Right kidney (tissue), 1 donor: ENCODE measurements at regions not wholly inside any gene's neighbourhood (a gene's known extent, or its start where the extent isn't known, plus 50 kb on each side); places are given as distances from the start of the nearest gene placed in this dataset.
A peak's percentile ranks its signal among the peaks of the same experiment; 100 is the strongest.

ENCODE experiments used
- DNase-seq: peaks from one replicate; pipeline ENCODE4 v3.0.0-alpha.2; 2016

GRCh38 chr2:226272435-226272834, 527.2 kb downstream of the IRS1 start:
- DNase-seq: no peak

GRCh38 chr2:226270285-226271058, 529.1 kb downstream of the IRS1 start:
- DNase-seq: no peak

GRCh38 chr2:226267516-226268289, 531.9 kb downstream of the IRS1 start:
- DNase-seq: no peak

DNA sequence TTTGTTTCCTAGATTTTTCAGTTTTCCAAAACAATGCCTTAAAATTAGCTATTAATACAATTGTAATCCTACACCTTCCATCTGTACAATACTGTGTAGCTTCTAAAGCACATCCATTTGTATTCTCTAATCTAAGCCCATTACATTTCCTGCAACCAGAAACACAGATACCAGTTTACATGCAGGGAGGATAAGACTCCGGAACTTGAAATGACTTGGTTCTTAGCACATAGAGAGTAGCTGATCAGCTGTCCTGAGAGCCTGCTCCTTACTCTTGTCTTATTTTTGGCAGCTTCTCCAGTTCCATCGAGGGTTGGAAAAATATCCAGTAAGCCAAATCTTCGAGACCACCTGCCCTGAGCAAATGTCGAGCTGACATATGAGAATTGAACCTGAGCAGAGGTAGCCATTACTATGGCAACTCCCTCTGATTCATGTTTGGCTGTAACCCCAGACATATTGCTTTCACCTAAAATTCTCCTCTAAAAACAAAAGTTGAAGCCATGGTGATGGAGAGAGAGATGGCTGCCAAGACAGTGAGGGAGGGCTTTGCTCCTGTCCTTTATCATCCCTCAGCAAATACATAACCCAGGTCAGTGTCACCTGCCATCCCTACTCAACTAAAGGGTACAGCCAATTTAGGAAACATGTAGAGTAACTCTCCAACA, 542.8 kb downstream of the IRS1 start:
- no peak for DNase-seq

DNA sequence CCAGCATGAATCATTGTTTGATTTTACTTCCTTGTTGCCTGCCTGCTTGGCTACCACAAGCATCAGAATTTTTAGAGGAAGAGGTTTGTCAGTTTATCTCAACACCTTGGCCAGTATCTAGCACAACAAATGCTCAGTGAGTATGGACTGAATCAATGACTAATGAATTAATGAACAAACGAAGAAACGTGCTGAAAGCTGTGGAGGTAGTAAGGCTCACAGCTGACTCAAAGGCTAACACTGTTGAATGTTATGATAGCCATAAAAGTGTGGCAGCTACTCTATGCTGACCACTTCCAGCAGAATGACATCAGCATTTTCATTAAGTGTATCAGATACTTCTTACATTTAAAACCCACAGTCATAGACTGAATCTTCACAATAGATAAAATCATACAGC, 543.4 kb downstream of the IRS1 start:
- no peak for DNase-seq

- DNase-seq: no peak
Observed at GRCh38 chr2:226251661-226252060, 548.0 kb downstream of the IRS1 start.

GRCh38 chr2:226247289-226248275, 552.0 kb downstream of the IRS1 start:
- DNase-seq: no peak

- DNase-seq: no peak
Observed at GRCh38 chr2:226234187-226234586, 565.4 kb downstream of the IRS1 start.

DNA sequence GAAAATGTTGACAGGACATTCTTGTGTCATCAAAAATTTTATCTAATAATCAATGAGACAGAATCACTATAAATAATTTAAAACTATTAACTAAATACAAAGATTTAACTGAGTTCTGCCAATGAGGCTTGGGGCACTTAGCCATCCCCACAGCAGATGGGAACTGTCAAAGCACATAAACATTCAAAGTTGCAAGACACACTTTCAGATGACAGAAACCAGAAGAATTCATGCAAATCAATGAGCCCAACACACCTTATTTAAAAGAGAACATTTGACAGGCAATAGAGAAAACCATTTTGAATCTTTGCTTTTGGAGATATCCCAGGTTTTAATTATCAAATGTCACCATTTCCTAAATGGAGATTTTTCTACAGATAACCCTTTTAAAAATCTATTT, 566.2 kb downstream of the IRS1 start:
- DNase-seq: no peak

DNA sequence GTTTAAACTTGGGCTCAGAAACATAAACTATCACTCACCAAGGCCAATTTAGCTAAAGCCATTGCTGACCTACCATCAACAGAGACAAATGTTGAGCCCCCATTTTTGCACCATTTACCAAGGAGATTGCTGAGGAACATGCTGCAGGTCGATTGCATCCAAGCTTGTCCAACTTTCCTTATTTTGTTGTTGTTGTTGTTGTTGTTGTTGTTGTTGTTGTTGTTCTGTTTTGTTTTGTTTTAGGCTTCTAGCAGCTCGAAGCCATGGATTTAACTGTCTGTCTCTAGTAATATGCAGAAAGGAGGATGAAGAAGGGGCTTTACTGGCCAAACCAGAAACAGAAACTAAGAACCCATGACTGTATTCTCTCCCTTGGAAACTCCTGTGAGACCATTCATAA, 571.5 kb downstream of the IRS1 start:
- no peak for DNase-seq

GRCh38 chr2:226227341-226227740, 572.3 kb downstream of the IRS1 start:
- DNase-seq: no peak

GRCh38 chr2:226223704-226224103, 575.9 kb downstream of the IRS1 start:
- DNase-seq: no peak

DNA sequence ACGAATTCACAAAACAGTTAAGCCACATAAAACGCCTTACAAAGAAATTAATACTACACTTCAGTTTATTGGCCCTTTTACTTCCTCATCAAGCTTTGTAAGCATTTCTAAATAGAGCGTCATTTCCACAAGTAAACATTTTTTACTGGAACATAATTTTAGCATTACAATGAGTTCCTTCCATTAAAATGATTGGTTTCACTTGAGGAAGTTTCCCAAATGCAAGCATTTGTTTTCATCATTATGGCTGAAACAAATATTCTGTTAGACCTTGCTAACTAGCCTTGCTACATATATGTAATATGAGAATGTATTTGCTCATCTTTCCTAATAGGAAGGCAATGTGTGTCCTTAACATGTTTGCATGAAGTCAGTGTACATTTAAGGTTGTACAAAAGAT, 579.1 kb downstream of the IRS1 start:
- DNase-seq: no peak

- no peak for DNase-seq
Observed at GRCh38 chr2:226217191-226217590, 582.4 kb downstream of the IRS1 start.

DNA sequence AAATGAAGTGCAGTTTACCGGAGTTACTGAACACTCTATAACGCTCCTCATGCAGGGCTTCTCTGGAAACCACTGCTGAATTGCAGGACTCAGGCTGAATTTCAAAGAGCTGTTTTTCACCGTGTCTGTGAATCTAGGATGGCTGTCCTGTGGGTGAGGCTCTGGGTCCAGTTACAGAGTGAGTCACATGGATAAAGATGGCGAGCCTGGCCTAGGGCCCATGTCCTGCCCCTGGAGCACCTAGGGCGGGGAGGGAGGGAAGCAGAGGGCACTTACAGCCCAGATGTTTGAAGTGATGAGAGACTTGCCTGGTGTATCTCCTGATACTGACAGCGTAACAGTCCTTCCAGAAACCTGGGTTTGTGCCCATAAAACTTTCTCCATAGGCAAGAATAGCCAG, 583.0 kb downstream of the IRS1 start:
- no peak for DNase-seq

DNA sequence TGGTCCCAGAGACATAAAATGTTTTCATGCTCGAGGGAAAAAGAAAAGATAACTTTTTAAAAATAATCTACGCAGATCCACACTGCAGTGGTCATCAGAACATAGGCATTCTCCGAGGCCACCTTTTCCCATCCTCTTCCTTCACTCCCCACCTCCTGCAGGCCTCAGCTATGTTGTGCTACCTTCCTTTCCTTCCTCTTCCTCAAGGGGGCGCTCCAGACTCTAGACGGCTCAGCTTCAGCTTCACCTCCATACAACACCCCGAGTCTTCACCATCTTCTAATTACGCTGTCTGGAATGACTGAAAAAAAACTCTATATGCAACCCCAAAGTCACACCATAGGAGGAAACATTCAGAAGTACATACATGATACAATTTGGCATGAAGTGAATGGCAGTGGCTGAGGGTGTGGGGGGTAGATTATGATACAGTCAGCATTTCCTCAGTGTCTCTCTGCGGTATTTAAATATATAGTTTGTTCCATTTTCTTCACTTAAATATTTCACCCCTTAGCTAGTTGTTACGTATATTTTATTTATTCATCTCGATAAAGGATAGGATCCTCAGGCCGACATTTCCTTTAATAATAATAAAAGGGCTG, 583.6 kb downstream of the IRS1 start:
- peak; percentile 17 for DNase-seq

DNA sequence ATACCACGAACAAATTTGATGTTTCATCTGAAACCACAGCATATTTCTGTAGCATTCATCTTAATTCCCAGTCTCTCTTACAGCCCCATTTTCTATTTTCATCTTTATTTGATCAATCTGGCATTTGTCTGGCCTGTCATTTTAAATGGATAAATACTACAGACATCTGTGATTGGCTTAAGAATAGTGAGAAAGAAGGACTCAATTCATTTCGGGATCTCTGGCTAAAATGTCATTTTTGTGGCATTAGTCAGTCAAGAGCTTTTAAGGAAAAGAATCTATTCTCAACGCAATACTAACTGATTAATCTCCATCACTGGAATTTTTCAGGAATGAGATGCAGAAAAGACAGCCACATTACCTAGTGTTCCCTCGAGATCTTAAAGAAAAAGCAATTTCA, 585.9 kb downstream of the IRS1 start:
- no peak for DNase-seq

- DNase-seq: no peak
Observed at GRCh38 chr2:226211439-226211838, 588.2 kb downstream of the IRS1 start.

GRCh38 chr2:226208726-226209125, 590.9 kb downstream of the IRS1 start:
- no peak for DNase-seq

GRCh38 chr2:226207671-226208070, 591.9 kb downstream of the IRS1 start:
- DNase-seq: no peak

- no peak for DNase-seq
Observed at GRCh38 chr2:226199555-226199954, 600.1 kb downstream of the IRS1 start.

- no peak for DNase-seq
Observed at GRCh38 chr2:226198956-226199355, 600.7 kb downstream of the IRS1 start.
